GM18505 (cell line): ENCODE measurements at regions not wholly inside any gene's neighbourhood (a gene's known extent, or its start where the extent isn't known, plus 50 kb on each side); places are given as distances from the start of the nearest gene placed in this dataset.

Experiments
- ATAC-seq: cut with Tn5 transposase; IDR thresholded peaks from one replicate; pipeline ENCODE4 v1.9.1; 2021; ENCODE audit not compliant: unreplicated experiment
- POLR2A ChIP-seq: IDR thresholded peaks from 4 replicates; pipeline ENCODE4 v1.6.1; 2011; ENCODE audit warnings: borderline replicate concordance; ENCODE audit not compliant: insufficient read depth, insufficient read length; ENCODE audit errors: extremely low read depth

GRCh38 chr10:64071218-64071617, 550.0 kb downstream of the REEP3 start:
- no peak for ATAC-seq
- TF ChIP-seq POLR2A, result no peak

GRCh38 chr10:64075604-64076003, 554.4 kb downstream of the REEP3 start:
- ATAC-seq, result no peak

GRCh38 chr10:64076322-64076940, 555.2 kb downstream of the REEP3 start:
- TF ChIP-seq POLR2A, result no peak
- ATAC-seq, result no peak

More at GRCh38 chr10:64075604-64076003, 554.4 kb downstream of the REEP3 start:
- no peak for TF ChIP-seq POLR2A

GRCh38 chr10:64079341-64079740, 558.1 kb downstream of the REEP3 start:
- no peak for TF ChIP-seq POLR2A
- ATAC-seq, result no peak

DNA sequence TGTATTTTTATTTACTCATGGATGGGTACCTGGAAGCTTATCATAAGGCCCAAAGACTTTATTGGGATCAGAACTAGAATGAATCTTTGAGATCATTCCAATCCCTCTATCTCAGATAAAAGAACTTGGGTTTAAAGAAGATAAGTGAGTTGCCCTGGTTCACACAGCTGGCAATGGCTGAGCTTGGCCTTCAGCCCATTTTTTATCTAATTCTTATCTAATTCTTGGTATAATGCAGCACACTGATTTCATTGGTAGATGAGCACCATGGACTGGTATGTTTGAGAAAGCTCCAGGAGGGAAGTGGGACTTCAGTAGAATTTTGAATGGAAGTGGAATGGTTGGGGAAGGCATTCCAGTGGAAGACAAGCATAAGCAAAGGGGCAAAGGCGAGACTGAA, 558.9 kb downstream of the REEP3 start:
- no peak for ATAC-seq
- TF ChIP-seq POLR2A, result no peak

DNA sequence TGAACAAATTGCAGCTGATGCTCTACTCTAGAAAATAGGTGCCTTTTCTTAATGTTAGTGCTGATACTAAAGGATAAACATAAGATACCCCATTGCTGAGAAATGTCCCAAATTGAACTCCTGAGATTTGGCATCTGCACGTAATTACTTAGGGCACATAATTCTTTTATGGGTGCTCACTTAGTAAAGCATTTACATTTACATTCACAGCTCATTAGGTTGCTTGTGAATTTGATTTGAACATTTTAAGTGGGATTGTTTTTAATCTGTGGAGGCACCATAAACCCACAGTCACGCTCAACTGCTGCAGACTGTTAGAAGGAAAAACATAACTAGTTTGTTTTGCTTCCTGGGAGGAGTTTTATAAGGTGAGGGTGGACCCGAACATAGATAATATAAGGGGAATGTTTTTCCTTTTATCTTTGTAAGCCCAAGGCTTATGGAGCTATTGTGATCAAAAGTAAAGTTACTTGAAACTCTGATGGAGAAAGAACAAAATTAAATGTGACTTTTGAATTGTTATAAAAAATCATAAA, 560.8 kb downstream of the REEP3 start:
- no peak for ATAC-seq

GRCh38 chr10:64086083-64086767, 565.0 kb downstream of the REEP3 start:
- no peak for TF ChIP-seq POLR2A
- ATAC-seq, result no peak

More for the DNA sequence above, 560.8 kb downstream of the REEP3 start:
- TF ChIP-seq POLR2A, result no peak

DNA sequence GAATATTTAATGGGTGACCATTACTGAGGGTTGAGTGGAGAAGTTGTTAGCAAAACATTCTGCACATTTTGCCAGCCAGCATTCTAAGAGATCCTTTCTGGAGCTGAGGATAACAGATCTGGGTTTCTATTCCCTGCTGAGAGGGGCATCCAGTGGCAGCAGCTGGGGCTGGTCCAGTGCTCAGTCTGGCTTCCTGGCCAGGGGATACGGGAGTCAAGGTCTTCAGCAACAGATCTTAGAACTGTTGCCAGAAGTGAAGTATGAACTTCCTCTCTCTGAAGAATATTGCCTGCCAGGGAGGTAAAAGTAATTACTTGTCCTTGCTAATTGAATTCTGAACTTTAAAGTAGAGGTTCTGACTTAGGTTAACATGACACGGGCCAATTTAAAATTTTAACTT, 568.4 kb downstream of the REEP3 start:
- no peak for TF ChIP-seq POLR2A
- no peak for ATAC-seq

GRCh38 chr10:64090865-64091264, 569.7 kb downstream of the REEP3 start:
- ATAC-seq, result no peak
- no peak for TF ChIP-seq POLR2A

GRCh38 chr10:64091897-64092296, 570.7 kb downstream of the REEP3 start:
- ATAC-seq, result no peak

DNA sequence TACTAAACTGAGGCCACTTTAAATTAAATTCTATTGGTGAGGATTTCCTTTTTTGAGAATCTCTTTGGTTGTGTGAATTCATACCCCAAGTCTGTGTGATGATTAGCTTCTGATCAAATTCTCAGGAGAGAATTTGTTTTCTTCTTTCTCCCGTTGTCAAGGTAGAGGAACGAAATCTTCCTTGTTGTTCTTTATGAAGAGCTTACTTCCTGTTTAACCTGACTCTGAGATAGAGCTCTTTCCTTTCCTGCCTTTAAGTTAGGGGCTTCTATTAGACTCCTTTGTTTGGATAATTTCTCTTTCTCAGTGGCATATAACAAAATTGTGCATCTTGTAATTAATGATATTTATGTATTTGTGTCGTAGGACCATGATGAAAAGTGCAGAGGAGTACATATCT, 572.1 kb downstream of the REEP3 start:
- no peak for ATAC-seq
- no peak for TF ChIP-seq POLR2A

More at GRCh38 chr10:64091897-64092296, 570.7 kb downstream of the REEP3 start:
- no peak for TF ChIP-seq POLR2A

DNA sequence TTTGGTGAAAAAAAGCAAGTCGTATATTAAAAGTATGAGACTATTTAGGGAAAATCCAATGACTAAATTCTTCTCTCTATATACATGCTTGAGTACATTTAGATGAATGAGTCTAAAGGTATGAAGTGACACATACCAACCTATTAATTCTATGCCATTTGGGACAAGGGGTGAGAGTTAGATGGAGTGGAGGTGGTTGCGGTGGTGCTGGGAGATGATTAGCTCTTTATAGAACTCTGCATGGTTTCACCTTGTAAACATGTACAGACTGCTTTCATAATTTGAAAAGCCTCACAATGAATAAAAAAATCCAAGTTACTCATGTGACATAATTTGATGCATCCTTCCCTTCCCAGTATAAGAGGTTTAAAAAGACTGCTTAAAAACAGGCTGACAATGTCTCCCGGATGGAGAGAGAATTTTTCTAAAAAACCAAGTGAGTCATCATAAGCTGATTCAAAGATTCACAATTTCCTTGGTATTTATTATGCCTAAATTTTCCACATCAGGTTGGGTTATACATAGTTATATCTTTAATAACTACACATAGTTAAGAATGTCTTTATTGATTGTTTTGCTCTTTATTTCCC, 572.8 kb downstream of the REEP3 start:
- no peak for ATAC-seq
- no peak for TF ChIP-seq POLR2A

- no peak for ATAC-seq
- no peak for TF ChIP-seq POLR2A
These were observed 575.7 kb downstream of the REEP3 start for GRCh38 chr10:64096941-64097340.
